ENCODE measurements at regions not wholly inside any gene's neighbourhood (a gene's known extent, or its start where the extent isn't known, plus 50 kb on each side); places are given as distances from the start of the nearest gene placed in this dataset.

DNA sequence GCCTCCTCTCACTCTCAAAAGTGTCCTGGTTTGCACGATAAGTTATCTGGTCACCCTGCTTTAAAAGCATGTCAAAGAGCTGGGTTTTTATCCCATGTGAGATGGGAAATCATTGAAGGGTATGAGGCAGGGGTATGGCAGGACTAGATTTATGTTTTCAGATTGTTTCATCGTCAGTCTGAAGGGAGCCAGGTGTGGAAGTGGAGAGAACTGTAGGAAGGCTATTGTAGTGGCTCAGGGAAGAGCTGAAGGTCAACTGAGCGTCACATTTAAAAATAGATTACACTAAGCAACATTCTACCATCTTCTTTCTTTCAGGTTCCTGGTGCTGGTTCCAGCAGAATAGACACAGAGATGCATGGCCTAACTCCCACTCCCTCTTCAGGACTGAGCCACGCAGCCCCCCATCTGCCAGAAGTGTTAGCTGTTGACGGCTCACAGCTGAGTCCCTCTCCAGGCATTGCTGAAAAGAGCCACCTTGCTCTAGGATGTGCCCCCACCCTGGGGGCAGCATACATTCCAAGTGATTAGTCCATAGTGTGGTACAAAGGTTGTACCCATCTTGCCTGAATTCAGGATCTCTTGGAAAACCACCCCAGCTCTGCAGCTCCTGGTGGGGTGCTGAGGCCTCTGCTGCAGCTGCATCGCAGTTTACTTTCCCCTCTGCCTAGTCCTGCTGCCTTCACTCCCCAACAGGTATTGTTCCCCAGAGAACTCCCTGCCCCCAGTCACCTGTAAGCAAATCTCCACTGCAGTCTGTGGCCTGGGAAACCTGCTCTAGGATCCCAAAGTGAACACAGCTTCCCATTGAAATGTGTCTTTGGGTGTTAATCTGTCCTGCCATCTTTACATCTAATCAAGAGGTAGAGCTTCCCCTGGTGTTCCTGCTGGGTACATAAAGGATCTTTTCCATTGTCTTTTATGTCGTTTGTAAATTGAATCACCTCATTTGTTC, 79.5 kb upstream of the KLF7 start:
- Histone ChIP-seq H4K8ac (ENCODE audit: low read length) (peak overlapping the region; percentile 48), H3K23ac (ENCODE audit: low read length in 2 of 2) (no peak overlapping the region), H3K18ac (ENCODE audit: low read depth in 1 of 2, low read length in 2 of 2) (peak overlapping the region in 1 of 2 experiments; percentile 19), H2BK120ac (ENCODE audit: low read depth, low read length) (no peak overlapping the region), H3K4me2 (ENCODE audit: low read length, poor library complexity, severe bottlenecking) (no peak overlapping the region), H3K79me1 (replicated peaks; ENCODE audit: low read length, poor library complexity, severe bottlenecking) (no peaks in the 10 kb centered on the region), H3K9ac (ENCODE audit: low read length) (no peak overlapping the region), H3K4ac (ENCODE audit: low read depth in 1 of 2, low read length in 2 of 2) (no peak overlapping the region), H2AK5ac (ENCODE audit: low read length, severe bottlenecking) (no peak overlapping the region), H2AFZ (ENCODE audit: low read depth, low read length) (no peak overlapping the region), H3K14ac (ENCODE audit: low read length in 2 of 2) (no peak overlapping the region), H3K9me3 (ENCODE audit: control insufficient read depth, low read length) (no peaks in the 10 kb centered on the region), H3K4me1 (ENCODE audit: control insufficient read depth, insufficient read depth, low read depth, low read length) (no peaks in the 10 kb centered on the region), H3K27me3 (ENCODE audit: control insufficient read depth in 1 of 2, insufficient read depth in 1 of 2, low read length in 2 of 2) (no peaks in the 10 kb centered on the region), H3K36me3 (ENCODE audit: control insufficient read depth in 1 of 2, insufficient read depth in 2 of 2, low read depth in 1 of 2, low read length in 2 of 2) (no peaks in the 10 kb centered on the region), H3K4me3 (ENCODE audit: insufficient read depth in 1 of 2, low read depth in 1 of 2, low read length in 2 of 2) (no peak overlapping the region), H2BK15ac (ENCODE audit: low read depth, poor library complexity, severe bottlenecking) (peak overlapping the region; percentile 52), H2BK5ac (ENCODE audit: low read depth, low read length, poor library complexity, severe bottlenecking) (no peak overlapping the region), H3K27ac (ENCODE audit: low read length, poor library complexity, severe bottlenecking) (no peak overlapping the region), H4K91ac (ENCODE audit: low read length) (peak overlapping the region; percentile 53), H2BK12ac (ENCODE audit: low read length in 2 of 2) (peak overlapping the region in 1 of 2 experiments; percentile 49)
- 94% methylated on average over 7 of the region's 7 CpGs for WGBS
- DNase-seq, result no peak

DNA sequence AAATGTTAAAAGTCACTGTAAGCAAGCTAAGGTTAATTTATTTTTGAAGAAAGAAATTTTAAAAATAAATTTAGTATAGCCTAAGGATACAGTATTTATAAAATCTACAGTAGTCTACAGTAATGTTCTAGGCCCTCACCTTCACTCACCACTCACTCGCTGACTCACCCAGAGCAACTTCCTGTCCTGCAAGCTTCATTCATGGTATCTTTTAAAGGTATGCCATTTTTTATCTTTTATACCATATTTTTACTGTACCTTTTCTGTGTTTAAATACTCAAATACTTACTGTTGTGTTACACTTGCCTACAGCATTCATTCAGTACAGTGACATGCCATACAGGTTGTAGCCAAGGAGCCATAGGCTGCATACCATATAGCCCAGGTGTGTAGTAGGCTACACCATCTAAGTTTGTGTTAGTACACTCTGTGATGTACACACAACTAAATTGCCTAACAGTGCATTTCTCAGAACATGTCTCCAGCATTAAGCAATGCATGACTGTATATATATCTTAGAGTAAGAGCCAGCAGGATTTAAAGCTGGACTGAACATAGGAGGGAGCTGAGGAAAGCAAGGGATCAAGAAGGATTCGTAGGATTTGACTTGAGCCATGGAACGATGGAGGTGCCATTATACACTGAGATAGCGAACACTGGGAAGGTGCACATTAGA, 83.1 kb upstream of the KLF7 start:
- H3K18ac ChIP-seq (ENCODE audit: low read depth in 1 of 2, low read length in 2 of 2), result peak overlapping the region; percentile 14 to 28
- no peak overlapping the region for H3K4ac ChIP-seq (ENCODE audit: low read depth in 1 of 2, low read length in 2 of 2)
- H3K27me3 ChIP-seq (ENCODE audit: control insufficient read depth in 1 of 2, insufficient read depth in 1 of 2, low read length in 2 of 2), result no peaks in the 10 kb centered on the region
- no peak overlapping the region for H4K8ac ChIP-seq (ENCODE audit: low read length)
- no peaks in the 10 kb centered on the region for H3K36me3 ChIP-seq (ENCODE audit: control insufficient read depth in 1 of 2, insufficient read depth in 2 of 2, low read depth in 1 of 2, low read length in 2 of 2)
- no peak overlapping the region for H3K27ac ChIP-seq (ENCODE audit: low read length, poor library complexity, severe bottlenecking)
- H3K9ac ChIP-seq (ENCODE audit: low read length), result no peak overlapping the region
- no peak overlapping the region for H4K91ac ChIP-seq (ENCODE audit: low read length)
- H3K4me1 ChIP-seq (ENCODE audit: control insufficient read depth, insufficient read depth, low read depth, low read length), result peaks cover 16% of the 10 kb centered on the region
- H3K23ac ChIP-seq (ENCODE audit: low read length in 2 of 2), result no peak overlapping the region
- peak overlapping the region in 1 of 2 experiments; percentile 29 for H2BK12ac ChIP-seq (ENCODE audit: low read length in 2 of 2)
- 96% methylated on average over 3 of the region's 4 CpGs for WGBS
- H3K9me3 ChIP-seq (ENCODE audit: control insufficient read depth, low read length), result no peaks in the 10 kb centered on the region
- no peaks in the 10 kb centered on the region for H3K79me1 ChIP-seq (replicated peaks; ENCODE audit: low read length, poor library complexity, severe bottlenecking)
- H2AK5ac ChIP-seq (ENCODE audit: low read length, severe bottlenecking), result no peak overlapping the region
- H2BK120ac ChIP-seq (ENCODE audit: low read depth, low read length), result no peak overlapping the region
- H3K4me3 ChIP-seq (ENCODE audit: insufficient read depth in 1 of 2, low read depth in 1 of 2, low read length in 2 of 2), result no peak overlapping the region
- H3K4me2 ChIP-seq (ENCODE audit: low read length, poor library complexity, severe bottlenecking), result no peak overlapping the region
- peak; percentile 53 for DNase-seq
- H3K14ac ChIP-seq (ENCODE audit: low read length in 2 of 2), result no peak overlapping the region
- H2AFZ ChIP-seq (ENCODE audit: low read depth, low read length), result no peak overlapping the region
- H2BK15ac ChIP-seq (ENCODE audit: low read depth, poor library complexity, severe bottlenecking), result no peak overlapping the region
- H2BK5ac ChIP-seq (ENCODE audit: low read depth, low read length, poor library complexity, severe bottlenecking), result no peak overlapping the region

DNA sequence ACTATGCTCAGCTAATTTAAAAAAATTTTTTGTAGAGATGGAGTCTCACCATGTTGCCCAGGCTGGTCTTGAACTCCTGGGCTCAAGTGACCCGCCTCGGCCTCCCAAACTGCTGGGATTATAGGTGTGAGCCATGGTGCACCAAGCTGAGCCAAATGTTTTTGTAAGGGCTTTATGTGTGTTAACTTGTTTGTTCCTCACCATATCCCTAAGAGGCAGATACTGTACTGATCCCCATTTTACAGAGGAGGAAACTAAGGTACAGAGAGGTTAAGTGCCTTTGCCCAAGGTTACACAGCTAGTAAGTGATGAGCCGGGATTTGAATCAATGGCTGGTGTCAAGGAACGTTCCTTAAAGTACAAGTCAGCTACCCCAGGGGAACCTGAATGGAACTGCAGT, 85.3 kb upstream of the KLF7 start:
- Histone ChIP-seq H3K9ac (ENCODE audit: low read length) (no peak overlapping the region), H3K36me3 (ENCODE audit: control insufficient read depth in 1 of 2, insufficient read depth in 2 of 2, low read depth in 1 of 2, low read length in 2 of 2) (no peaks in the 10 kb centered on the region), H3K4me1 (ENCODE audit: control insufficient read depth, insufficient read depth, low read depth, low read length) (peaks cover 22% of the 10 kb centered on the region), H2BK15ac (ENCODE audit: low read depth, poor library complexity, severe bottlenecking) (no peak overlapping the region), H4K8ac (ENCODE audit: low read length) (peak overlapping the region; percentile 52), H2AFZ (ENCODE audit: low read depth, low read length) (no peak overlapping the region), H2BK120ac (ENCODE audit: low read depth, low read length) (peak overlapping the region; percentile 87), H3K27ac (ENCODE audit: low read length, poor library complexity, severe bottlenecking) (peak overlapping the region; percentile 82), H3K4me2 (ENCODE audit: low read length, poor library complexity, severe bottlenecking) (no peak overlapping the region), H2BK12ac (ENCODE audit: low read length in 2 of 2) (peak overlapping the region; percentile 89 to 95), H3K27me3 (ENCODE audit: control insufficient read depth in 1 of 2, insufficient read depth in 1 of 2, low read length in 2 of 2) (no peaks in the 10 kb centered on the region), H2AK5ac (ENCODE audit: low read length, severe bottlenecking) (peak overlapping the region; percentile 85), H4K91ac (ENCODE audit: low read length) (peak overlapping the region; percentile 52), H3K14ac (ENCODE audit: low read length in 2 of 2) (peak overlapping the region in 1 of 2 experiments; percentile 50), H3K4me3 (ENCODE audit: insufficient read depth in 1 of 2, low read depth in 1 of 2, low read length in 2 of 2) (no peak overlapping the region), H3K18ac (ENCODE audit: low read depth in 1 of 2, low read length in 2 of 2) (peak overlapping the region; percentile 56 to 84), H3K4ac (ENCODE audit: low read depth in 1 of 2, low read length in 2 of 2) (peak overlapping the region; percentile 2 to 69), H3K23ac (ENCODE audit: low read length in 2 of 2) (no peak overlapping the region), H3K79me1 (replicated peaks; ENCODE audit: low read length, poor library complexity, severe bottlenecking) (no peaks in the 10 kb centered on the region), H3K9me3 (ENCODE audit: control insufficient read depth, low read length) (no peaks in the 10 kb centered on the region), H2BK5ac (ENCODE audit: low read depth, low read length, poor library complexity, severe bottlenecking) (no peak overlapping the region)
- WGBS, result 92% methylated on average over 4 of the region's 4 CpGs
- no peak for DNase-seq

All from mesenchymal stem cell (in vitro differentiated cells and primary cell).